ENCODE measurements at regions not wholly inside any gene's neighbourhood (a gene's known extent, or its start where the extent isn't known, plus 50 kb on each side); places are given as distances from the start of the nearest gene placed in this dataset.

GRCh38 chr13:73358606-73359095, 299.8 kb downstream of the KLF5 start:
- TF ChIP-seq CTCF (conservative IDR thresholded peaks at IDR 0.05): no peak
- no peak overlapping the region for H3K27ac ChIP-seq

DNA sequence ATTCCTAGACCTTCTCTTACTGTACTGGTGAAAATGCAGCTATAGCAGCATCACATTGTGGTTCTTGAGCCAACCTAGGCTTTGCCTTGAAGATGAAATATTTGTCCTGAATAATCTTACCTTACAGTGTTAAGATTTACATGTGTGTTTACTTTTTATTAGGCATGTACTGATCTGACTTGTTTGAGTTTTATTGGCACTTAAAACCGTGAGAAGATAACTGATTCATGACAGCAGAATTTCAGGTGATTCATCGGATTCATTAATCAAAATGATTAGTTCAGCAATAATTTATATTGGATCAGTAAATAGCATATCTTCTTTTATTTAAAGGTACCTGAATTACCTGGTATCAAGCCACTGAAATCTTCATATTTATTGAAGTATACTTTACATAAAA, 296.3 kb downstream of the KLF5 start:
- no peak overlapping the region for H3K27ac ChIP-seq
- no peak for TF ChIP-seq CTCF (conservative IDR thresholded peaks at IDR 0.05)

DNA sequence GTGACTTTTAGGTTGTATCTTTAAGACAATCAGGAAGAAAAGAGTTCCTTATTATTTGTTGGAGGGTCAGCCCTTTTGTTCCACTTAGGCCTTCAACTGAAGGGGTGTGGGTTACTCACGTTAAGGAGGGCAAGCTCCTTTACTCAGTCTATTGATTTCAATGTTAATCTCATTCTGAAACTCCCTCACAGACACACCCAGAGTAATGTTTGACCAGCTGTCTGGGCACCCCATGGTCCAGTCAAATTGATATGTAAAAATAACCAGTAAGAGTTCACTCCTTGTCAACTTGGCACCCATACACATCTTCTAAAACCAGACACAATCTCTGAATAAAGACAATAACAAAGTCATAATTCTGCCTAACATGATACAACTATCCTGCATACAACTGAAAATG, 292.9 kb downstream of the KLF5 start:
- no peak for TF ChIP-seq CTCF (conservative IDR thresholded peaks at IDR 0.05)
- H3K27ac ChIP-seq: no peak overlapping the region

- no peak overlapping the region for H3K27ac ChIP-seq
- no peak for TF ChIP-seq CTCF (conservative IDR thresholded peaks at IDR 0.05)
Observed at GRCh38 chr13:73341748-73342147, 282.9 kb downstream of the KLF5 start.

- TF ChIP-seq CTCF (conservative IDR thresholded peaks at IDR 0.05): no peak
- H3K27ac ChIP-seq: no peak overlapping the region
Observed at GRCh38 chr13:73340069-73340468, 281.3 kb downstream of the KLF5 start.

DNA sequence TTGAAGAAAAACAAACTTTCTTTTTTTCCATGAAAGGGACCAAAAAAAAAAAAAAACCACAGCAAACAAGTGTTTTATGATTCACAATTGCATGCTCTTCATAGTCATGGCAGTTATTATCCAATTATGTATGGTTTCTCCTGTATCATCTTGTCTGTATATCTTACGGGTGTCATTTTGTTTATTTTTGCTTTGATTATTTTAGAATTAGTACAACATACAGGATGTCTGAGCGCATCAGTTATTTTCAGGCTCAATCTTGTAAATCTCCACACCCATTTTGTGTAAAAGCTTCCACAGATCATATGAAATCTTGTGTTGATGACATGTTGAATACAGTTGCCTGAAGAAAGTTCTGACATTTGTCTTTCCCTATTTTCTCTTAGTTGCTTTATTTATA, 280.3 kb downstream of the KLF5 start:
- no peak for TF ChIP-seq CTCF (conservative IDR thresholded peaks at IDR 0.05)
- no peak overlapping the region for H3K27ac ChIP-seq

DNA sequence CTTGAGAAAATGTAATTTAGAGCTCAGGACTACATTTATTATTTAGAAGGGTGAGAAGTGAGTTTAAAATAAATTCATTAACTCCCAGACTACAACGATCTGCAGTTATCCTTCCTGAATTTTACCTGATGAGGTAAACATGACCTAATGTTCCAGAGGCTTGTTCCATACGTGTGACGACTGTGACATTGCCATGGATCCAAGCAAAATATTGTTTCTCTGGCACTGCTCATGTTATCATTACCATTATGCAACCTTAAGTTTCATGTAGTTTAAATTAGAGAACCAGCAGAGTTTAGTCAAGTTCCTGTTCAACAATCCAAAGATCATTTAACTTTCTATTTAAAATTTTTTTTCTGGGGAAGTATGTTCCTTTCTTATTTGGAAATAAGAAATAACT, 279.6 kb downstream of the KLF5 start:
- H3K27ac ChIP-seq: no peak overlapping the region
- TF ChIP-seq CTCF (conservative IDR thresholded peaks at IDR 0.05): no peak

GRCh38 chr13:73337532-73337931, 278.7 kb downstream of the KLF5 start:
- H3K27ac ChIP-seq: no peak overlapping the region
- TF ChIP-seq CTCF (conservative IDR thresholded peaks at IDR 0.05): no peak
